ENCODE measurements at regions not wholly inside any gene's neighbourhood (a gene's known extent, or its start where the extent isn't known, plus 50 kb on each side); places are given as distances from the start of the nearest gene placed in this dataset.

GRCh38 chr6:747028-747427, 54.1 kb upstream of the EXOC2 start:
- TF ChIP-seq POLR2A (IDR thresholded peaks at IDR 0.05; ENCODE audit: low read length) (no peak), GATA1 (IDR thresholded peaks at IDR 0.05; ENCODE audit: low read depth, low read length) (no peak)
